ENCODE measurements at regions not wholly inside any gene's neighbourhood (a gene's known extent, or its start where the extent isn't known, plus 50 kb on each side); places are given as distances from the start of the nearest gene placed in this dataset.
"Not testable (repeated sequence)": the region's sequence is repeated elsewhere in the genome, so short reads cannot be mapped to it uniquely, and the experiment has no call there.

- DNase-seq, result not testable (repeated sequence)
Observed at GRCh38 chr20:30297878-30298595, 959.4 kb upstream of the DEFB115 start.

DNA sequence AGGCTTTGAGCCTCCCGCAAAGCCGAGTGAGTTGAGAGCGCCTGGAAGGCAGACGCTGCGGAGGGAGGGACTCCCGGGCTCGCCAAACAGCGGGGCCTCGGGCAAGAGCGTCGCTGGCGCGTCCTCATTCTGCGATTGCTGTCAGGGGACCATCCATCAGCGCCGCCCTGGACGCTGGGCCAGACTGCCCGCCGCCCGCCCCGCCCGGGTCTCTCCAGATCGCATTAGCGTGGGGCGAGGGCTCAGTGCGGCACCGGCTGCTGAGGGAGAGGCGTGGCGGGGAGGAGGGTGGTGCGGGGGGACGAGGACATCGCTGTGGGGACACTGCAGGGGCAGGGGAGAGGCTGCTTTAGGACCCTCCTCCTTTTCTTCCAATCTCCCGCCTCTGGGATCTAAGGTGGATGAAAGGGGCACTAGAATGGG, 957.2 kb upstream of the DEFB115 start:
- DNase-seq, result not testable (repeated sequence)

DNA sequence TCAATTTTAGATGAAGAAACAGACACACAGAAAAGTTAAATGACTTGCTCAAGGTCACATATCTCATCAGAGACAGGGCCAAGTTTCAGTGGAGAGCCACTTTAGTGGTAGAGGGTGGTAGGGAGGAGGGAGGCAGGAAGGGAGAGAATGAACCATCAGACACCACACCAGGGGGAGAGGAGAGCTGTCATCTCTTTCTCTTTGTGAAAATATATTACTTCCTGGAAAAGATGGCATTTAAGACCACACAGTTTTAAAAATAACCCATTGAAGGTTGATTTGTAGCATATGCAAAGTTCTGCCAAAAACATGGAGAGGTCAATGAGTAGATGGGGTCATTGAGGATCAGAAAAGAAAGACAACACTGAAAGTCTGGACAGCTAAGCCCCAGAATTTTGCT, 954.7 kb upstream of the DEFB115 start:
- not testable (repeated sequence) for DNase-seq

GRCh38 chr20:30309938-30310337, 947.5 kb upstream of the DEFB115 start:
- DNase-seq, result not testable (repeated sequence)

DNA sequence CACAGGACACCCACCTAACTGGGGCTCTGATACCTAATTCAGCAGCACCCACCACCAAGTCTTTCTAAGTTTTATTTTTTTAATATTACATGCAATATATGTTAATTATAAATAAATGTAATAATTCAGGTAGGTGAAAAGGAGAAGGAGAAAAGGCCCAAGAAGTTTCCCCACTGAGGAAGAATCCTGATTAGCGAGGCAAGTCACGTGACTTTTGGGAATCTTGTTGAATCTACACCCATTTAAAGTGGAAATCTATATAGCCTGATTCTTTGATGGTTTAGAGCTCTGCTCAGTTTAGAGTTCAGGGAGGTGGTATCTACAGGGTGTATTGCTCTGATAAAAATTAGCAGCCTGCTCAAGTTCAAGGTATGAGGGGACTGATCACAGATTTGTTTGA, 947.1 kb upstream of the DEFB115 start:
- not testable (repeated sequence) for DNase-seq

- DNase-seq, result not testable (repeated sequence)
Observed at GRCh38 chr20:30312220-30312619, 945.2 kb upstream of the DEFB115 start.

GRCh38 chr20:30313660-30314059, 943.8 kb upstream of the DEFB115 start:
- DNase-seq, result not testable (repeated sequence)

DNA sequence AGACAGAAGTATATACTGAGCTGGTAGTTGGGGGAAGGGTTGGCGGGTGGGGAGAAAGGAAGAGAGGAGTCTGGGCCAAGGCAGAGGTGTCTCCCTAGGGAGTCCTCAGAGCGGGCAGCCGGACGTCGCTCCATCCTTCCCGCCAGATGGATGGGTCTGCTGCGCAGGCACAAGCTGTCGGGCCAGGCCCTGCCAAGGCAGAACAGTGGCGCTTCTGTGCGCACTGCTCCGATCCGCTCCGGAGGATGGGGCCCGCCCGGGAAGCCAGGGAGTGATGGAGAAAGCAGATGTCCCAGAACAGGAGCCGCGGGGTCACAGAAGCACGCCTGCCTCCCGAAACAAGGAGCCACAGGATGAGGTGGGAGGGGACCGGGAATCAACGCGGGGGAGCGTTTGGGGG, 941.4 kb upstream of the DEFB115 start:
- DNase-seq, result not testable (repeated sequence)

DNA sequence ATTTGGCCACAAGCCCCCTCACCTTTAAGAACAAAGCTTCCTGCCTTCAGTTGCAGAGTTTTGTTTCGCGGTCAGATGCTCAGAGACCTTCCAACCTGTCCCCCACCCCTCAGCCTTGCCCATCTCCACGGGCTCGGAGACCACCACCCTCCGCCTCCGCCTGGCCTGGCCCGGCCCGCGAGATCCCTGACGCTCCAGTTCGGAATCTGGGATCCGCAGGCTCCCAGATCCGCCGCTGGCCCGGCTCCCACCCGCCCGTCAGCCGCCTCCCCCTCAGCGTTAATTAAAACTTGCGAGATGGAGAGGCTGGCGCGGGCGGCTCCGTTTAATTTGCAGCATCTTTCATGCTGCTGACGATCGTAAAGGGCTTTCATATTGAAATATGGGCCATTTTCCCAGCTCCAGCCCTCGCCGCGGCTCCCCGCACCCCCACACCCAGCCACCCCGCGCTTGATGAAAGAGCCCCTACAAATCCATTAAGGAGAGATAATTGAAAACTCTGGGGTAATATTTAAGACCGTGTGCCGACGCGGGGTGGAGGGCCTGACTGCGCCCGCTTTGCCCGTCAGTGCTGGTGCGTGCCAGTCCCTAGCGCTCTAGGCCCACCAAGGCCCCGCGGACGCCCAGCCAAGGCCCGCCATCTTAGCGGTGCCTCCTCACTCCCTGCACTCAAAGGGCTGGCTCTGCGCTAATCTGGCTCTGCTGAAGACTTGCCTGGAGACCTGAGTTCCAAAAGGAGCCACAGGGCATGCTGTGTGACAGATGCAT, 940.7 kb upstream of the DEFB115 start:
- DNase-seq, result not testable (repeated sequence)

DNA sequence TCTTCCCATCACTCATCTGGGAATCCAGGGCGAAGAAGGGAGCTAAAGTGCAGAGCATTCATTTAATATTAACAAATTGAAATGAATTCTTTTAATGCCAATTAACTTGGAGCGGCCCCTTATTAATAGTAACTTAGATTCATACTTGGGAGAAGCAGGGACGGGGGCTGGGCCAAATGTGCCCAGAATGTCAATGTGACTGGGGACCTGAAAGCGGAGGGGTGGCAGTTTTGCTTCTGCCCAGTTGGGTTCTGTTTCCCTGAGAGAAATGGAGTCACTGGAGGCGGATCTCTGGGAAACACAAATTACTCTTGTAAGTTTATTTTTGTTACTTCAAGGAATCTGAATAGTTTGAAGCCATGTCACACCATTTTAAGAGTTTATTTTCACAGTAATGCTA, 923.7 kb upstream of the DEFB115 start:
- not testable (repeated sequence) for DNase-seq

- DNase-seq, result not testable (repeated sequence)
Observed at GRCh38 chr20:30337556-30337955, 919.9 kb upstream of the DEFB115 start.

GRCh38 chr20:30348932-30349331, 908.5 kb upstream of the DEFB115 start:
- DNase-seq, result not testable (repeated sequence)

DNA sequence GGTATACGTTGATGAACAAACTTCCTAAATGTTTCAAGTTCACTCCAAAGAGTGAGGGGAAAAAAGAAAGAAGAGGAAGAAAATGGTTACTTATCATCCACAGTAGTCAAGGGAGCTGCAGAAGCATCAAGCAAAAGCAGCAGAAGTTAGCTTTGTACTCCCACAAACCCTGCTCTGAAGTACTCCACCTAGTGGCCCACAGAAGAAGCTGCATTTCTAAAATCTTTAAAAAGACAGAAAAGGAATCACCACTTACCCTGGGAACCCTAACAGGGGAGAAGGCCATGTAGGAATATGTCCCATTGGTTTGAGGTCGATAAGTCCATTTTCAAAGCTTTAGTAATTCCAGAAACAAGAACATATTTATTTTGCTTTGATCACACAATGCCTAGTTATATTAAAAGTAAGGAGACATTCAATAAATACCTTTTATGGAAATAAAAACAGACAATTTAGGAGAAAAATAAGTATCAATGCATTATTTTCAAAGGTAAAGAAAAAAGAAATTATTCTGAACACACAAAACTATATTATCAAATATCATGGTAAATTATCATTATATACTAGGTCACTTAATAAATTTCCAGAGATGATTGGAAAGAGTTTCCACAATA, 900.5 kb upstream of the DEFB115 start:
- DNase-seq, result not testable (repeated sequence)

- DNase-seq, result not testable (repeated sequence)
Observed at GRCh38 chr20:30361756-30362155, 895.7 kb upstream of the DEFB115 start.

- DNase-seq, result not testable (repeated sequence)
Observed at GRCh38 chr20:30376430-30376766, 881.1 kb upstream of the DEFB115 start.

DNA sequence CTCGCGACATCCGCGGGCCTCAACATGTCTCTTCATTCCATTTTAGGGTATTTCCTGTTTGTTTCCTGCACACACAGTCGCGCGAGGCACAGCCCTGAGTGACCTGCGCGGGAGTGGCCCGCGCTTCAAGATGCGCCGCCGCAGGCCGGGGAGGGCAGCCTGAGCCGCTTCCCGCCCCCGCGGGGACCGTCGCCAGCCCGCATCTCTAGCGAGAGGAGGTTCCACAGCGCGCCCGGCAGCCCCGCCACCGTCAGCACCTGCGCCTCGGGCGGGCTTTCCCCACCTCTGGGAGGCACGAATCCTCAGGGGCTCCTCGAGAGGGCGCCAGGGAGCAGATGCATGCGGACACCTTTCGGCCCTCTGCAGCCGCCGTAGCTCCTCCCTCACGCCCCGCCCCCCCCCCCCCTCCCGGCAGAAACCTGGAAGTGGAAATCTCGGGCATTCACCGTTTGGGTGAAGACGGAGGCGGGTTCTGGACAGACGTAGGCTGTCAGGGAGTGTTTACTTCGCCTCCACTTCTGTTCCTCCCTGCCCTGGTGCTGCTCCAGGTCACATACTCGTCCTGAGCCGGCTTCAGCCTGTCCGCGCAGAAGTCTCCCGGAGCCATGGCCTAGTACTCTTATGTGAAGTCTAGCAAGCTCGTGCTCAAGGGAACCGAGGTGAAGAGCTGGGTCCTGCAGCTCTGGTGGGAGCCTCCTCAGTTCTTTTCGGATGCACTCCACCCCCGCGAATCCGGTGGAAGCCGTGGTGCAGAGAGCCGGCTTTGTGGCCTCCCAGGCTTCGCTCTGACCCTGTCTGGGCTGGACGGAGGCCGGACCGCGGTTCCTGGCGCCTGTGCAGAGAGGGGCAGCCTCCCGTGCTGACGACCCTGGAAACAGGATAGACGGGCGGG, 880.5 kb upstream of the DEFB115 start:
- peak; percentile 77 to 82 (median 80) for DNase-seq

- DNase-seq, result not testable (repeated sequence)
Observed at GRCh38 chr20:30378317-30378716, 879.1 kb upstream of the DEFB115 start.

DNA sequence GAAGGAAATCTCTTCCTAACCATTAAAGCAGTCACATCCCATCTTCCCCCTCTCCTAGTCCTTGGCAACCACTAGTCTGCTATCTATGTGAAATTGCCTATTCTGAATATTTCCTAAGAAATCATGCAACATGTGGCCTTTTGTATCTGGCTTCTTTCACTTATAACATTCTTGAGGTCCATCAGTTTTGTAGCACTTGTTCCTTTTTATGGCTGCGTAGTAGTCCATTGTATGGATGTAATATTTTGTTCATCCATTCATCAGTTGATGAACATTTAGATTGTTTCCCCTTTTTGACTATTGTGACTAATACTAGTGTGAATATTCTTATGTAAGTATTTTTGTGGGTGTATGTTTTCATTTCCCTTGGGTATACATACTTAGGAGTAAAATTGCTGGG, 878.7 kb upstream of the DEFB115 start:
- DNase-seq, result not testable (repeated sequence)

DNA sequence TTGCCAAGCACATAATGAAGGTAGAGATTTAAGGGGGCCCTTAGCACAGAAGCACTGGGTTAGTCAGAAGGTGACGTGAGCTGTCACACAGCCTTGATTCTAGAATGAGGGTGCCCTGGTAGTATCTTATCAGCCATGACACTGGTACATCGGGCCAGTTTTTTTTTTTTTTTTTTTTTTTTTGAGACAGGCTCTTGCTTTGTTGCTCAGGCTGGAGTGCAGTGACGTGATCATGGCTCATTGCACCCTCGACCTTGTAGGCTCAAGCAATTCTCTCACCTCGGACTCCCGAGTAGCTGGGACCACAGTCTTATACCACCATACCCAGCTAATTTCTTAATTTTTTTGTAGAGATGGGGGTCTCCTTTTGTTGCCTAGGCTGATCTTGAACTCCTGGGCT, 872.6 kb upstream of the DEFB115 start:
- DNase-seq, result not testable (repeated sequence)

DNA sequence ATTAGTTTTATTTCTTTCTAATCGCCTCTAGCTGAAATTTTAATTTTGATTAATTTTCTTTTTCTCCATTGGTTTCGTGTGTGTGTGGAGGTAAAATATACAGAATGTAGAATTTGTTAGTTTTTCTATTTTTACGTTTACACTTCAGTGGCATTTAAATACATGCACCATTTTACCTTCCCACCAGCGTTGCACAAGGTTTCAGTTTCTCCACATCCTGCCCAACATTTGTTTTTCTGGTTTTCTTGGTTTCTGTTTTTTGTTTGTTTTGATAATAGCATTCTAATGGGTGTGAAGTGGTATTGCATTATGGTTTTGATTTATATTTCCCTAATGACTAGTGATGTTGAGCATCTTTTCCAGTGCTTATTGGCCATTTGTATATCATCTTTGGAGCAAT, 871.4 kb upstream of the DEFB115 start:
- DNase-seq, result not testable (repeated sequence)

DNA sequence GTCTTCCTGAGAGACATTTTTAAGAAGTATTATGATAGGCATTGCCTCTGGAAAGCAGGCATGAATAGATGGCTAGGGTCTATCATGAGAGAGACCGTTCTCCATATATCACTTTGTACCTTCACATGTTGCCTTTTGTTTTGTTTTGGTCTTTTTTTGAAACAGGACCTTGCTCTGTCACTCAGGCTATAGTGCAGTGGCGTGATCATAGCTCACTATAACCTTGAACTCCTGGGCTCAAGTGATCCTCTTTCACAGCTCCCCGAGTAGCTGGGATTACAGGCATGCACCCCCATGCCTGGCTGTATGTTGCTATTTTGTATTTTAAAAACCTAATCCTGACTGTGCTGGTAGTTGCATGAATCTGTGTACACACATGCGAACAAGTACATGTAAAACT, 869.6 kb upstream of the DEFB115 start:
- not testable (repeated sequence) for DNase-seq

GRCh38 chr20:30393523-30393922, 863.9 kb upstream of the DEFB115 start:
- not testable (repeated sequence) for DNase-seq

DNA sequence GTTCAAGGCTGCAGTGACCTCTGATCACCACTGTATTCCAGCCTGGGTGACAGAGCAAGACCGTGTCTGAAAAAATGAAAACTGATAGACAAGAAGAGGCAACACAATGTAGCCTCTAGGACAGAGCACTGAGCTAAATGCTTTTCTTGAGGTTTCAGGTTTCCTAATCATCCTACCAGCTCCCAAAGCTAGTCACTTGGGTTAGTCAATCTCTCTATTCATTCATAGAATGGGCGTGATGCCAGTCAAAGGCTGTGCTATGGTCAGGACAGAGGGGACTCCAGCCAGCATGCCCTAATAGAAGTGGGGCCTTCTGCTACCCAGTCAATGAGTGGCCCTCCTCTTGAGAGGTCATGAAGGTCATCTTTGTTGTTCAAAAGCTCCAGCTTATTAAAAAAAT, 860.4 kb upstream of the DEFB115 start:
- DNase-seq, result not testable (repeated sequence)

Data from activated CD4-positive, CD25-positive, alpha-beta regulatory T cell (primary cell).